ENCODE measurements at regions not wholly inside any gene's neighbourhood (a gene's known extent, or its start where the extent isn't known, plus 50 kb on each side); places are given as distances from the start of the nearest gene placed in this dataset.

DNA sequence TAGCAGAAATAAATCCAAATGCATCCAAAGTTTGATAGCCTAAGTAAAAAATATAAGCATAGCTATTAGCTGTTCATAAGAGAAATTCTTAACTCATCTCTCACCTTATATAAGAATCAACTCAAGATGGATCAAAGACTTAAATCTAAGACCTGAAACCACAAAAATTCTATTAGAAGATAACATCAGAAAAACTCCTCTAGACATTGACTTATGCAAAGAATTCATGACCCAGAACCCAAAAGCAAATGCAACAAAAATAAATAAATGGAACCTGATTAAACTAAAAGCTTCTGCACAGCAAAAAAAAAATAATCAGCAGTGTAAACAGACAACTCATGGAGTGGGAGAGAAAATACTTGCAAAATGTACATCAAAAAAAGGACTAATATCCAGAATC, 184.3 kb downstream of the TFAP2A start:
- H2BK120ac ChIP-seq (ENCODE audit: low read depth, low read length): no peak overlapping the region
- no peak overlapping the region for H4K91ac ChIP-seq (ENCODE audit: insufficient read depth, low read depth, low read length)
- no peak overlapping the region for H2BK15ac ChIP-seq (ENCODE audit: low read depth, low read length)
- H2BK5ac ChIP-seq (ENCODE audit: low read depth, low read length, poor library complexity, severe bottlenecking): no peak overlapping the region
- H3K4me1 ChIP-seq (ENCODE audit: control insufficient read depth, insufficient read depth, low read length): no peaks in the 10 kb centered on the region
- H3K36me3 ChIP-seq (ENCODE audit: control insufficient read depth, insufficient read depth, low read length): no peaks in the 10 kb centered on the region
- H2BK20ac ChIP-seq (ENCODE audit: low read depth, low read length): no peak overlapping the region
- H3K4me2 ChIP-seq (ENCODE audit: low read depth, low read length): no peak overlapping the region
- POLR2A ChIA-PET (ENCODE audit: unreplicated experiment): no interaction called here
- ATAC-seq (ENCODE audit: low read depth): no peak
- no peak overlapping the region for H3K4ac ChIP-seq (ENCODE audit: low read depth, low read length)
- H3K9ac ChIP-seq (ENCODE audit: low read depth, low read length): no peak overlapping the region
- DNase-seq: no peak
- H2AK9ac ChIP-seq (replicated peaks; ENCODE audit: low read depth, low read length, poor library complexity): no peak overlapping the region
- H4K20me1 ChIP-seq (ENCODE audit: insufficient read depth, low read length): no peaks in the 10 kb centered on the region
- H3K23ac ChIP-seq (ENCODE audit: low read depth, low read length): no peak overlapping the region
- dilution Hi-C loops (cut with HindIII; ENCODE audit: low sequenced_read_pairs, unreplicated experiment) (no loop called here), in situ Hi-C loops (cut with MboI; ENCODE audit: low sequenced_read_pairs) (no loop called here), intact Hi-C loops (cut with micrococcal nuclease) (no loop called here)
- no peak overlapping the region for H2AFZ ChIP-seq (replicated peaks; ENCODE audit: low read length, poor library complexity)
- no peak overlapping the region for H2AK5ac ChIP-seq (ENCODE audit: low read depth, low read length)
- H3K9me1 ChIP-seq (ENCODE audit: insufficient read depth, low read length): no peaks in the 10 kb centered on the region
- CTCF ChIA-PET: no interaction called here
- H3K18ac ChIP-seq (ENCODE audit: low read depth, low read length): no peak overlapping the region
- BruUV-seq (replicated peaks): no TSS peak
- H3K27ac ChIP-seq (ENCODE audit: insufficient read depth, low read length): no peak overlapping the region
- H4K8ac ChIP-seq (ENCODE audit: low read depth in 2 of 2, low read length in 2 of 2): no peak overlapping the region
- no peak overlapping the region for H3K14ac ChIP-seq (replicated peaks; ENCODE audit: low read depth, low read length)
- H3K9me3 ChIP-seq (ENCODE audit: control insufficient read depth, insufficient read depth, low read length): peaks cover 2% of the 10 kb centered on the region; the same call in 1 of the 2 replicates
- no peak overlapping the region for H3K4me3 ChIP-seq (ENCODE audit: insufficient read depth, low read depth, low read length)
- H3K79me1 ChIP-seq (ENCODE audit: low read depth in 1 of 2, low read length in 2 of 2): no peaks in the 10 kb centered on the region
- H3K27me3 ChIP-seq (ENCODE audit: control insufficient read depth, insufficient read depth, low read length): no peaks in the 10 kb centered on the region
- TF ChIP-seq FOS (IDR thresholded peaks at IDR 0.05; ENCODE audit: low read depth, low read length) (no peak), MXI1 (IDR thresholded peaks at IDR 0.05; ENCODE audit: borderline replicate concordance, low read depth, low read length) (no peak), RCOR1 (IDR thresholded peaks at IDR 0.05; ENCODE audit: insufficient replicate concordance, low read length) (no peak), POLR2A (IDR thresholded peaks at IDR 0.05; ENCODE audit: low read depth, low read length) (no peak), SMC3 (IDR thresholded peaks at IDR 0.05; ENCODE audit: low read depth, low read length) (no peak), CEBPB (IDR thresholded peaks at IDR 0.05; ENCODE audit: low read depth, low read length) (no peak), CHD1 (IDR thresholded peaks at IDR 0.05; ENCODE audit: low read depth, low read length) (no peak), MAFK (IDR thresholded peaks at IDR 0.05; ENCODE audit: low read depth, low read length) (no peak), MAZ (IDR thresholded peaks at IDR 0.05; ENCODE audit: borderline replicate concordance, low read depth, low read length) (no peak), RAD21 (IDR thresholded peaks at IDR 0.05; ENCODE audit: low read length) (no peak), BHLHE40 (IDR thresholded peaks at IDR 0.05; ENCODE audit: low read depth, low read length) (no peak), RFX5 (IDR thresholded peaks at IDR 0.05; ENCODE audit: low read depth, low read length) (no peak)
- TF ChIP-seq, protein P1, sequence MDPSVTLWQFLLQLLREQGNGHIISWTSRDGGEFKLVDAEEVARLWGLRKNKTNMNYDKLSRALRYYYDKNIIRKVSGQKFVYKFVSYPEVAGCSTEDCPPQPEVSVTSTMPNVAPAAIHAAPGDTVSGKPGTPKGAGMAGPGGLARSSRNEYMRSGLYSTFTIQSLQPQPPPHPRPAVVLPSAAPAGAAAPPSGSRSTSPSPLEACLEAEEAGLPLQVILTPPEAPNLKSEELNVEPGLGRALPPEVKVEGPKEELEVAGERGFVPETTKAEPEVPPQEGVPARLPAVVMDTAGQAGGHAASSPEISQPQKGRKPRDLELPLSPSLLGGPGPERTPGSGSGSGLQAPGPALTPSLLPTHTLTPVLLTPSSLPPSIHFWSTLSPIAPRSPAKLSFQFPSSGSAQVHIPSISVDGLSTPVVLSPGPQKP (IDR thresholded peaks at IDR 0.05; ENCODE audit: borderline replicate concordance, low read depth, low read length): no peak
- TF ChIP-seq, protein P2, sequence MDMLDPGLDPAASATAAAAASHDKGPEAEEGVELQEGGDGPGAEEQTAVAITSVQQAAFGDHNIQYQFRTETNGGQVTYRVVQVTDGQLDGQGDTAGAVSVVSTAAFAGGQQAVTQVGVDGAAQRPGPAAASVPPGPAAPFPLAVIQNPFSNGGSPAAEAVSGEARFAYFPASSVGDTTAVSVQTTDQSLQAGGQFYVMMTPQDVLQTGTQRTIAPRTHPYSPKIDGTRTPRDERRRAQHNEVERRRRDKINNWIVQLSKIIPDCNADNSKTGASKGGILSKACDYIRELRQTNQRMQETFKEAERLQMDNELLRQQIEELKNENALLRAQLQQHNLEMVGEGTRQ (IDR thresholded peaks at IDR 0.05; ENCODE audit: low read depth, low read length): no peak
- TF ChIP-seq, protein P3, sequence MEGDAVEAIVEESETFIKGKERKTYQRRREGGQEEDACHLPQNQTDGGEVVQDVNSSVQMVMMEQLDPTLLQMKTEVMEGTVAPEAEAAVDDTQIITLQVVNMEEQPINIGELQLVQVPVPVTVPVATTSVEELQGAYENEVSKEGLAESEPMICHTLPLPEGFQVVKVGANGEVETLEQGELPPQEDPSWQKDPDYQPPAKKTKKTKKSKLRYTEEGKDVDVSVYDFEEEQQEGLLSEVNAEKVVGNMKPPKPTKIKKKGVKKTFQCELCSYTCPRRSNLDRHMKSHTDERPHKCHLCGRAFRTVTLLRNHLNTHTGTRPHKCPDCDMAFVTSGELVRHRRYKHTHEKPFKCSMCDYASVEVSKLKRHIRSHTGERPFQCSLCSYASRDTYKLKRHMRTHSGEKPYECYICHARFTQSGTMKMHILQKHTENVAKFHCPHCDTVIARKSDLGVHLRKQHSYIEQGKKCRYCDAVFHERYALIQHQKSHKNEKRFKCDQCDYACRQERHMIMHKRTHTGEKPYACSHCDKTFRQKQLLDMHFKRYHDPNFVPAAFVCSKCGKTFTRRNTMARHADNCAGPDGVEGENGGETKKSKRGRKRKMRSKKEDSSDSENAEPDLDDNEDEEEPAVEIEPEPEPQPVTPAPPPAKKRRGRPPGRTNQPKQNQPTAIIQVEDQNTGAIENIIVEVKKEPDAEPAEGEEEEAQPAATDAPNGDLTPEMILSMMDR (conservative IDR thresholded peaks at IDR 0.05; ENCODE audit: low read depth, low read length): no peak
- no peak overlapping the region for H4K5ac ChIP-seq (ENCODE audit: low read depth, low read length)
- no peak overlapping the region for H3K56ac ChIP-seq (ENCODE audit: extremely low read depth, insufficient read depth, low read length)
